RWPE2 (cell line): ENCODE measurements at regions not wholly inside any gene's neighbourhood (a gene's known extent, or its start where the extent isn't known, plus 50 kb on each side); places are given as distances from the start of the nearest gene placed in this dataset.

ENCODE experiments used
- ATAC-seq: fragments of 200-7000 bp; cut with Tn5 transposase; 3 replicates; pipeline ENCODE4 v1.9.1; 2021; ENCODE audit warnings: low read depth
- DNase-seq: peaks from one replicate; pipeline ENCODE4 v3.0.0-alpha.2; 2020; ENCODE audit warnings: low spot score
- H3K27ac ChIP-seq: fragments of 450-650 bp; 2 replicates; pipeline ENCODE4 v1.5.1; 2017; ENCODE audit warnings: mild to moderate bottlenecking; ENCODE audit not compliant: poor library complexity, severe bottlenecking
- H3K27me3 ChIP-seq: fragments of 250-450 bp; sonication (Bioruptor Pico); 2 replicates; pipeline ENCODE4 v1.5.1; 2021; ENCODE audit warnings: mild to moderate bottlenecking, moderate library complexity; ENCODE audit not compliant: insufficient read depth, poor library complexity, severe bottlenecking
- H3K36me3 ChIP-seq: fragments of 250-450 bp; sonication (Bioruptor Pico); 2 replicates; pipeline ENCODE4 v1.5.1; 2020; ENCODE audit warnings: low read depth, mild to moderate bottlenecking, moderate library complexity
- H3K4me1 ChIP-seq: fragments of 250-450 bp; sonication (Bioruptor Pico); 2 replicates; pipeline ENCODE4 v1.5.1; 2021; ENCODE audit warnings: mild to moderate bottlenecking, moderate library complexity; ENCODE audit not compliant: insufficient read depth, poor library complexity, severe bottlenecking
- H3K4me3 ChIP-seq: fragments of 250-450 bp; sonication (Bioruptor Pico); 2 replicates; pipeline ENCODE4 v1.5.1; 2021; ENCODE audit warnings: mild to moderate bottlenecking, moderate library complexity; ENCODE audit not compliant: severe bottlenecking
- H3K9me3 ChIP-seq: fragments of 250-450 bp; sonication (Bioruptor Pico); 2 replicates; pipeline ENCODE4 v1.5.1; 2021; ENCODE audit warnings: mild to moderate bottlenecking, moderate library complexity; ENCODE audit not compliant: severe bottlenecking
- TF ChIP-seq, protein P1 (sequence below): fragments of 450-650 bp; IDR thresholded peaks from one replicate; pipeline ENCODE4 v1.5.1; 2017; ENCODE audit warnings: mild to moderate bottlenecking, moderate library complexity; ENCODE audit not compliant: poor library complexity, severe bottlenecking

DNA sequence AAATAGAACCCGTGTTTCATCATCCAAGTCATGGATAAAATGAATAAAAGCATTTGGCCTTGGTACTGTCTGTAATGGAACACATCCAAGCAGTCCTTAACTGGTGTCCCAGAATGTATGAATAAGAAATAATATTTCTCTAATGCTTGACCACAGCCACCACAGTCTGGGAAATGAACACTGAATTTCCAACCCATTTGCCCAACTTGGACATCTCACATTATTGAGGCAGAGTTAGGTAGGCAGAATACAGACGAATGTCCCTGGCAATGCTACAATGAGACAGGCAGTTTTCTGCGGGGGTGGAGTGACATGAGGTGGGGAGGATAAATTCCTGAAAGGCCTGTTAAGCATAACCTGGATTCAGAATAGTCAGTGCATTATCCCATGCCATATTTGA is 245.7 kb downstream of the ZIC1 start:
- DNase-seq (no peak), ATAC-seq (no peak)
- Histone ChIP-seq H3K4me3 (no peak overlapping the region), H3K27me3 (no peaks in the 10 kb centered on the region), H3K9me3 (no peaks in the 10 kb centered on the region), H3K36me3 (no peaks in the 10 kb centered on the region), H3K27ac (no peak overlapping the region), H3K4me1 (no peaks in the 10 kb centered on the region)
- TF ChIP-seq, protein P1, sequence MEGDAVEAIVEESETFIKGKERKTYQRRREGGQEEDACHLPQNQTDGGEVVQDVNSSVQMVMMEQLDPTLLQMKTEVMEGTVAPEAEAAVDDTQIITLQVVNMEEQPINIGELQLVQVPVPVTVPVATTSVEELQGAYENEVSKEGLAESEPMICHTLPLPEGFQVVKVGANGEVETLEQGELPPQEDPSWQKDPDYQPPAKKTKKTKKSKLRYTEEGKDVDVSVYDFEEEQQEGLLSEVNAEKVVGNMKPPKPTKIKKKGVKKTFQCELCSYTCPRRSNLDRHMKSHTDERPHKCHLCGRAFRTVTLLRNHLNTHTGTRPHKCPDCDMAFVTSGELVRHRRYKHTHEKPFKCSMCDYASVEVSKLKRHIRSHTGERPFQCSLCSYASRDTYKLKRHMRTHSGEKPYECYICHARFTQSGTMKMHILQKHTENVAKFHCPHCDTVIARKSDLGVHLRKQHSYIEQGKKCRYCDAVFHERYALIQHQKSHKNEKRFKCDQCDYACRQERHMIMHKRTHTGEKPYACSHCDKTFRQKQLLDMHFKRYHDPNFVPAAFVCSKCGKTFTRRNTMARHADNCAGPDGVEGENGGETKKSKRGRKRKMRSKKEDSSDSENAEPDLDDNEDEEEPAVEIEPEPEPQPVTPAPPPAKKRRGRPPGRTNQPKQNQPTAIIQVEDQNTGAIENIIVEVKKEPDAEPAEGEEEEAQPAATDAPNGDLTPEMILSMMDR, result no peak

DNA sequence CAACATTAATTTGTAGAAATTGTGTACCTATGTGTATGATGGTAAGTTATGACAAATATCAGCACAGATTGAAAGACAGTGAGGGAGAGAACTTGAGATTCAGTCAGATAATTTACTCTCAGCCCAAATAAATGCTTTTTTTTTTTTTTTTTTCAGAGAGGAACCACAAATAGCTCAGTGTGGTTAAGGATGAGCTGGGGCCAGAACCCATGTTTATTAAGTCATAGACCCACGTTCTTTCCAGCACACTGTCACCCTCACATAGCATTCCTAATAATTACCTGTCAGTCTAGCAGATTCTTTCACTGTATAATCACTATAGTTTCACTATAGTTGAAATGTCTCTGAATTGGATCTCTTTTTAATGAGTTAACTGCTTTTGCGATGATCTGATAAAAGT is 246.1 kb downstream of the ZIC1 start:
- no peaks in the 10 kb centered on the region for H3K9me3 ChIP-seq
- H3K4me3 ChIP-seq, result no peak overlapping the region
- ATAC-seq (no peak), DNase-seq (no peak)
- H3K4me1 ChIP-seq, result no peaks in the 10 kb centered on the region
- H3K27ac ChIP-seq, result no peak overlapping the region
- H3K27me3 ChIP-seq, result no peaks in the 10 kb centered on the region
- TF ChIP-seq, protein P1, result no peak
- no peaks in the 10 kb centered on the region for H3K36me3 ChIP-seq

- no peaks in the 10 kb centered on the region for H3K4me1 ChIP-seq
- H3K27me3 ChIP-seq, result no peaks in the 10 kb centered on the region
- TF ChIP-seq, protein P1, result no peak
- no peak overlapping the region for H3K4me3 ChIP-seq
- no peak overlapping the region for H3K27ac ChIP-seq
- ATAC-seq (no peak), DNase-seq (no peak)
- no peaks in the 10 kb centered on the region for H3K36me3 ChIP-seq
- no peaks in the 10 kb centered on the region for H3K9me3 ChIP-seq
Measured at GRCh38 chr3:147656023-147656422, 246.9 kb downstream of the ZIC1 start.

DNA sequence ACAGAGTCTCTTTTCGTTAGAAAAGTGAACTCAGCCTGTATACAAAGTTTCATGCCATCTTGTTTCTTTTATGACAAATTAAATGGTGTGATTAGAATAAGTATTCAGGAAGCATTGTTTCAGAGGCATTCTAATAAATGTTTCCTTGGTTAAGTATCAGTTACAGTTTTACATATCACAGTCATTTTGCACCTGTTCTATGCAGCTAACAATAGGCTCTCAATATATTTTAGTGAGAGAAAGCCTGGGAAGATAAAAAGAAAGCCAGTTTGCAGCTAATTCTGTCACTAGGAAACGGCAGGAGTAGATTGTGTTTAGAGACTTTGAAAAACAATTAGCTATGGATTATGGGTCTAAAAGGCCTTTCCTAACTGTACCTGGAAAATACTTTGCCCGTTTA is 252.8 kb downstream of the ZIC1 start:
- no peak for ATAC-seq
- Histone ChIP-seq H3K36me3 (no peaks in the 10 kb centered on the region), H3K4me3 (no peak overlapping the region), H3K27me3 (no peaks in the 10 kb centered on the region), H3K9me3 (no peaks in the 10 kb centered on the region), H3K27ac (no peak overlapping the region), H3K4me1 (no peaks in the 10 kb centered on the region)
- TF ChIP-seq, protein P1, result no peak
- DNase-seq, result no peak

- Histone ChIP-seq H3K4me3 (no peak overlapping the region), H3K36me3 (no peaks in the 10 kb centered on the region), H3K4me1 (no peaks in the 10 kb centered on the region), H3K27me3 (no peaks in the 10 kb centered on the region), H3K27ac (no peak overlapping the region), H3K9me3 (no peaks in the 10 kb centered on the region)
- TF ChIP-seq, protein P1, result no peak
- DNase-seq (no peak), ATAC-seq (no peak)
Measured at GRCh38 chr3:147662705-147663104, 253.5 kb downstream of the ZIC1 start.
